ENCODE measurements at regions not wholly inside any gene's neighbourhood (a gene's known extent, or its start where the extent isn't known, plus 50 kb on each side); places are given as distances from the start of the nearest gene placed in this dataset.

DNA sequence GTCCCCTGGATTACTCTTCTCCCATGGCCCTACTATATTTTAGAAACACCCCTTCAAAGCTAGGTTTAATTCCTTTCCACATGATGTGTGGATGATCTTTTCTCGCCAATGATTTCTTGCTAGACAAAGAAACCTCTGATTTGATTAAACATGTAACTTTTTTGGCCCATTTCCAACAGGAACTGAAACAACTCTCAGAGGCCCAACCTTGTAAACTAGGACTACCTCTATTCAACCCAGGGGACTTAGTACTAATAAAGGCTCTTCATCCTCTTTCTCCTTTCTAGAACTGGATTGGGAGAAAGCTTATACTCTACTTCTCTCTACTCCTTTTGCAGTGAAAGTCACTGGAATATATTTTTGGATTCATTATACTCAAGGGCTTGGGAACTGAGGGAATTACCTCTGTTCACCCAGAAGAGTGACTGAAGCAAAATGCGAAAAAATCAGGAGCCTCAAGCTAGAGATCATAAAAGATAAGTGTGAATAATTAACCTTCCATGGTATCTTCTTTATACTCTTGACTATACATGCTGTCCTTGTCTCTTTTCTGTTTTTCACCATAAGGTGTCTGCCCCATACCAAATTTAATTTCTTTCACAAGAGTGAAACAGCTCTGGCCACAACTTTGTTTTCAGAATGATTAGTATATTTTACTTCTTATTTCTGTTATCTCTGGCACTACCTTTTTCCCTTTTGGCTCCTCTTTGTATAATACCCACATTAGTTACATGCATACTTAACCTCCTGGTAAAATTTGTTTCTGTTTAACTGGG lies 977.6 kb downstream of the SLITRK5 start:
- H3K79me2 ChIP-seq (ENCODE audit: control insufficient read depth, low read length): no peaks in the 10 kb centered on the region
- H3K4me1 ChIP-seq (ENCODE audit: control insufficient read depth, low read length): peaks cover 3% of the 10 kb centered on the region; the same call in 1 of the 2 replicates
- H3K9me2 ChIP-seq (replicated peaks; ENCODE audit: control insufficient read depth, low read length): no peaks in the 10 kb centered on the region
- H3K36me3 ChIP-seq (ENCODE audit: control insufficient read depth, low read length): no peaks in the 10 kb centered on the region
- H4K20me1 ChIP-seq (ENCODE audit: control insufficient read depth, insufficient read depth, low read depth, low read length): no peaks in the 10 kb centered on the region
- H3K4me2 ChIP-seq (ENCODE audit: low read length): no peak overlapping the region
- H3K4me3 ChIP-seq (ENCODE audit: low read length): no peak overlapping the region
- TF ChIP-seq, protein P1, sequence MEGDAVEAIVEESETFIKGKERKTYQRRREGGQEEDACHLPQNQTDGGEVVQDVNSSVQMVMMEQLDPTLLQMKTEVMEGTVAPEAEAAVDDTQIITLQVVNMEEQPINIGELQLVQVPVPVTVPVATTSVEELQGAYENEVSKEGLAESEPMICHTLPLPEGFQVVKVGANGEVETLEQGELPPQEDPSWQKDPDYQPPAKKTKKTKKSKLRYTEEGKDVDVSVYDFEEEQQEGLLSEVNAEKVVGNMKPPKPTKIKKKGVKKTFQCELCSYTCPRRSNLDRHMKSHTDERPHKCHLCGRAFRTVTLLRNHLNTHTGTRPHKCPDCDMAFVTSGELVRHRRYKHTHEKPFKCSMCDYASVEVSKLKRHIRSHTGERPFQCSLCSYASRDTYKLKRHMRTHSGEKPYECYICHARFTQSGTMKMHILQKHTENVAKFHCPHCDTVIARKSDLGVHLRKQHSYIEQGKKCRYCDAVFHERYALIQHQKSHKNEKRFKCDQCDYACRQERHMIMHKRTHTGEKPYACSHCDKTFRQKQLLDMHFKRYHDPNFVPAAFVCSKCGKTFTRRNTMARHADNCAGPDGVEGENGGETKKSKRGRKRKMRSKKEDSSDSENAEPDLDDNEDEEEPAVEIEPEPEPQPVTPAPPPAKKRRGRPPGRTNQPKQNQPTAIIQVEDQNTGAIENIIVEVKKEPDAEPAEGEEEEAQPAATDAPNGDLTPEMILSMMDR (IDR thresholded peaks at IDR 0.05; ENCODE audit: low read depth, low read length, poor library complexity, severe bottlenecking): no peak
- no peak for TF ChIP-seq EZH2phosphoT487 (IDR thresholded peaks at IDR 0.05; ENCODE audit: borderline replicate concordance, low read length)
- peaks cover 3% of the 10 kb centered on the region; the same call in 1 of the 2 replicates for H3K9me3 ChIP-seq (ENCODE audit: control insufficient read depth, insufficient read depth, low read length)
- H3F3A ChIP-seq (ENCODE audit: control insufficient read depth, insufficient read depth): no peaks in the 10 kb centered on the region
- H3K27me3 ChIP-seq (ENCODE audit: control insufficient read depth, low read length): no peaks in the 10 kb centered on the region
- H3K27ac ChIP-seq (ENCODE audit: low read depth, low read length): no peak overlapping the region

DNA sequence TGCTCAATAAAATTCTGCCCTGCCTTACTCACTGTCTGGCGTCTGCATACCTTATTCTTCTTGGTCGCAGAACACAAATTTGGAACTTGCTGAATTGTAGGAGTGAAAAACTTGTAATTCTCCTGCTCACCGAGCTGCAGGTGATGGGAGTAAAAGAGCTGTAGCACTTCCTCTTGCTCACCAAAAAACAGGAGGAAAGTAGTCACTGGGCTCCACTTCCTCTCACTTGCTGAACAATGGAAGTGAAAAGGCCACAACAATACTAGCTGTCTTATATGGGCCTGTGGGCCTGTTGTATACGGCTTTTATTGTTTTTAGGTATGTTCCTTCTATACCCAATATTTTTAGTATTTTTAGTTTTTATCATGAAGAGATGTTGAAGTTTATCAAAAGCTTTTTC lies 978.7 kb downstream of the SLITRK5 start:
- Histone ChIP-seq H3K4me3 (ENCODE audit: low read length) (no peak overlapping the region), H3F3A (ENCODE audit: control insufficient read depth, insufficient read depth) (no peaks in the 10 kb centered on the region), H3K79me2 (ENCODE audit: control insufficient read depth, low read length) (no peaks in the 10 kb centered on the region), H3K27me3 (ENCODE audit: control insufficient read depth, low read length) (no peaks in the 10 kb centered on the region), H4K20me1 (ENCODE audit: control insufficient read depth, insufficient read depth, low read depth, low read length) (no peaks in the 10 kb centered on the region), H3K4me1 (ENCODE audit: control insufficient read depth, low read length) (peaks cover 3% of the 10 kb centered on the region; the same call in 1 of the 2 replicates), H3K4me2 (ENCODE audit: low read length) (no peak overlapping the region), H3K27ac (ENCODE audit: low read depth, low read length) (no peak overlapping the region), H3K9me2 (replicated peaks; ENCODE audit: control insufficient read depth, low read length) (no peaks in the 10 kb centered on the region), H3K36me3 (ENCODE audit: control insufficient read depth, low read length) (no peaks in the 10 kb centered on the region), H3K9me3 (ENCODE audit: control insufficient read depth, insufficient read depth, low read length) (peaks cover 3% of the 10 kb centered on the region; the same call in 1 of the 2 replicates)
- TF ChIP-seq, protein P1 (IDR thresholded peaks at IDR 0.05; ENCODE audit: low read depth, low read length, poor library complexity, severe bottlenecking): no peak
- TF ChIP-seq EZH2phosphoT487 (IDR thresholded peaks at IDR 0.05; ENCODE audit: borderline replicate concordance, low read length): no peak

DNA sequence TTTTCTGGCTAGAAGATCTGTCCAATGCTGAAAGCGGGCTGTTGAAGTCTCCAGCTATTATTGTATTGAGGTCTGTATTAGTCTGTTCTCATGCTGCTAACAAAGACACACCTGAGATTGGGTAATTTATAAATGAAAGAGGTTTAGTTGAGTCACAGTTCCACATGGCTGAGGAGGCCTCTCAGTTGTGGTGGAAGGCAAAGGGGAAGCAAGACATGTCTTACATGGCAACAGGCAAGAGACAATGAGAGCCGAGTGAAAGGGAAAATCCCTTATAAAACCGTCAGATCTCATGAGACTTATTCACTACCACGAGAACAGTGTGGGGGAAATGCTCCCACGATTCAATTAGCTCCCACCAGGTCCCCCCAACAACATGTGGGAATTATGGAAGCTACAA lies 980.4 kb downstream of the SLITRK5 start:
- Histone ChIP-seq H3K4me2 (ENCODE audit: low read length) (no peak overlapping the region), H3K36me3 (ENCODE audit: control insufficient read depth, low read length) (no peaks in the 10 kb centered on the region), H3F3A (ENCODE audit: control insufficient read depth, insufficient read depth) (no peaks in the 10 kb centered on the region), H3K9me3 (ENCODE audit: control insufficient read depth, insufficient read depth, low read length) (peaks cover 3% of the 10 kb centered on the region; the same call in 1 of the 2 replicates), H3K27me3 (ENCODE audit: control insufficient read depth, low read length) (no peaks in the 10 kb centered on the region), H3K27ac (ENCODE audit: low read depth, low read length) (no peak overlapping the region), H4K20me1 (ENCODE audit: control insufficient read depth, insufficient read depth, low read depth, low read length) (no peaks in the 10 kb centered on the region), H3K4me3 (ENCODE audit: low read length) (no peak overlapping the region), H3K79me2 (ENCODE audit: control insufficient read depth, low read length) (no peaks in the 10 kb centered on the region), H3K9me2 (replicated peaks; ENCODE audit: control insufficient read depth, low read length) (no peaks in the 10 kb centered on the region), H3K4me1 (ENCODE audit: control insufficient read depth, low read length) (peaks cover 3% of the 10 kb centered on the region; the same call in 1 of the 2 replicates)
- TF ChIP-seq, protein P1 (IDR thresholded peaks at IDR 0.05; ENCODE audit: low read depth, low read length, poor library complexity, severe bottlenecking): no peak
- TF ChIP-seq EZH2phosphoT487 (IDR thresholded peaks at IDR 0.05; ENCODE audit: borderline replicate concordance, low read length): no peak
